Globus pallidus (tissue), 1 donor: ENCODE measurements at regions not wholly inside any gene's neighbourhood (a gene's known extent, or its start where the extent isn't known, plus 50 kb on each side); places are given as distances from the start of the nearest gene placed in this dataset.
"Not testable (repeated sequence)": the region's sequence is repeated elsewhere in the genome, so short reads cannot be mapped to it uniquely, and the experiment has no call there.

Experiments used
- DNase-seq: peaks from one replicate; pipeline ENCODE4 v3.0.0-alpha.2; 2015; ENCODE audit warnings: low spot score

- DNase-seq: no peak
These were observed 228.0 kb upstream of the SPHKAP start for GRCh38 chr2:228409493-228409892.

GRCh38 chr2:228408529-228409227, 227.2 kb upstream of the SPHKAP start:
- DNase-seq: no peak

- DNase-seq: no peak
These were observed 226.3 kb upstream of the SPHKAP start for GRCh38 chr2:228407821-228408220.

GRCh38 chr2:228401065-228401912, 219.8 kb upstream of the SPHKAP start:
- no peak for DNase-seq

- DNase-seq: no peak
These were observed 206.3 kb upstream of the SPHKAP start for GRCh38 chr2:228387776-228388175.

GRCh38 chr2:228378696-228379425, 197.4 kb upstream of the SPHKAP start:
- DNase-seq: no peak

- no peak for DNase-seq
These were observed 196.7 kb upstream of the SPHKAP start for GRCh38 chr2:228378233-228378632.

- no peak for DNase-seq
These were observed 196.0 kb upstream of the SPHKAP start for GRCh38 chr2:228377533-228377932.

- DNase-seq: no peak
These were observed 193.3 kb upstream of the SPHKAP start for GRCh38 chr2:228374741-228375140.

GRCh38 chr2:228373191-228373590, 191.7 kb upstream of the SPHKAP start:
- DNase-seq: no peak

- no peak for DNase-seq
These were observed 190.7 kb upstream of the SPHKAP start for GRCh38 chr2:228372212-228372611.

- DNase-seq: no peak
These were observed 188.0 kb upstream of the SPHKAP start for GRCh38 chr2:228369400-228370031.

GRCh38 chr2:228367356-228367755, 185.9 kb upstream of the SPHKAP start:
- no peak for DNase-seq

GRCh38 chr2:228359473-228359872, 178.0 kb upstream of the SPHKAP start:
- no peak for DNase-seq

- DNase-seq: no peak
These were observed 174.4 kb upstream of the SPHKAP start for GRCh38 chr2:228355897-228356296.

- DNase-seq: not testable (repeated sequence)
These were observed 171.5 kb upstream of the SPHKAP start for GRCh38 chr2:228352980-228353379.

- DNase-seq: no peak
These were observed 170.6 kb upstream of the SPHKAP start for GRCh38 chr2:228352048-228352447.

- DNase-seq: no peak
These were observed 167.1 kb upstream of the SPHKAP start for GRCh38 chr2:228348516-228349064.

GRCh38 chr2:228344531-228344930, 163.0 kb upstream of the SPHKAP start:
- no peak for DNase-seq

GRCh38 chr2:228339525-228339924, 158.0 kb upstream of the SPHKAP start:
- no peak for DNase-seq

- DNase-seq: no peak
These were observed 152.7 kb upstream of the SPHKAP start for GRCh38 chr2:228334180-228334579.

GRCh38 chr2:228329282-228329681, 147.8 kb upstream of the SPHKAP start:
- DNase-seq: no peak
